ENCODE measurements at regions not wholly inside any gene's neighbourhood (a gene's known extent, or its start where the extent isn't known, plus 50 kb on each side); places are given as distances from the start of the nearest gene placed in this dataset.

DNA sequence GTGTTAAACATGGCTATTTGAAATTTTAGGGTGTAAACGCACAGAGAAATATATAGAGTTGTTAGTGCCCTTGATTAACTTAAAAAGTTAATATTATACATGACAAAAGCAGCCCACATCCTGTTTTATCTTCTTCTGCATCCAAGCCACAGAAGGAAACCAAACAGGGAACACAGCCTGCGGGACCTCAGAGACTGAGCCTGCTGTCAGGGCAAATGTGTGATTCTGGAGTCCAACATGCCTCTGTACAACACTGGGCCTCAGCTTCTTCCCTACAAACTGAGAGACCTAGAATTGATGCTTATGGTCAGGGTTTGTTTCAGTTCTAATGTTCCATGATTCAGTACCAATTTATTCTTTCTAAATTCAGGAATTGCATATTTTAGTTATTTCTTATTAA lies 404.7 kb downstream of the FBXO15 start (continued):
- TF ChIP-seq, protein P1, sequence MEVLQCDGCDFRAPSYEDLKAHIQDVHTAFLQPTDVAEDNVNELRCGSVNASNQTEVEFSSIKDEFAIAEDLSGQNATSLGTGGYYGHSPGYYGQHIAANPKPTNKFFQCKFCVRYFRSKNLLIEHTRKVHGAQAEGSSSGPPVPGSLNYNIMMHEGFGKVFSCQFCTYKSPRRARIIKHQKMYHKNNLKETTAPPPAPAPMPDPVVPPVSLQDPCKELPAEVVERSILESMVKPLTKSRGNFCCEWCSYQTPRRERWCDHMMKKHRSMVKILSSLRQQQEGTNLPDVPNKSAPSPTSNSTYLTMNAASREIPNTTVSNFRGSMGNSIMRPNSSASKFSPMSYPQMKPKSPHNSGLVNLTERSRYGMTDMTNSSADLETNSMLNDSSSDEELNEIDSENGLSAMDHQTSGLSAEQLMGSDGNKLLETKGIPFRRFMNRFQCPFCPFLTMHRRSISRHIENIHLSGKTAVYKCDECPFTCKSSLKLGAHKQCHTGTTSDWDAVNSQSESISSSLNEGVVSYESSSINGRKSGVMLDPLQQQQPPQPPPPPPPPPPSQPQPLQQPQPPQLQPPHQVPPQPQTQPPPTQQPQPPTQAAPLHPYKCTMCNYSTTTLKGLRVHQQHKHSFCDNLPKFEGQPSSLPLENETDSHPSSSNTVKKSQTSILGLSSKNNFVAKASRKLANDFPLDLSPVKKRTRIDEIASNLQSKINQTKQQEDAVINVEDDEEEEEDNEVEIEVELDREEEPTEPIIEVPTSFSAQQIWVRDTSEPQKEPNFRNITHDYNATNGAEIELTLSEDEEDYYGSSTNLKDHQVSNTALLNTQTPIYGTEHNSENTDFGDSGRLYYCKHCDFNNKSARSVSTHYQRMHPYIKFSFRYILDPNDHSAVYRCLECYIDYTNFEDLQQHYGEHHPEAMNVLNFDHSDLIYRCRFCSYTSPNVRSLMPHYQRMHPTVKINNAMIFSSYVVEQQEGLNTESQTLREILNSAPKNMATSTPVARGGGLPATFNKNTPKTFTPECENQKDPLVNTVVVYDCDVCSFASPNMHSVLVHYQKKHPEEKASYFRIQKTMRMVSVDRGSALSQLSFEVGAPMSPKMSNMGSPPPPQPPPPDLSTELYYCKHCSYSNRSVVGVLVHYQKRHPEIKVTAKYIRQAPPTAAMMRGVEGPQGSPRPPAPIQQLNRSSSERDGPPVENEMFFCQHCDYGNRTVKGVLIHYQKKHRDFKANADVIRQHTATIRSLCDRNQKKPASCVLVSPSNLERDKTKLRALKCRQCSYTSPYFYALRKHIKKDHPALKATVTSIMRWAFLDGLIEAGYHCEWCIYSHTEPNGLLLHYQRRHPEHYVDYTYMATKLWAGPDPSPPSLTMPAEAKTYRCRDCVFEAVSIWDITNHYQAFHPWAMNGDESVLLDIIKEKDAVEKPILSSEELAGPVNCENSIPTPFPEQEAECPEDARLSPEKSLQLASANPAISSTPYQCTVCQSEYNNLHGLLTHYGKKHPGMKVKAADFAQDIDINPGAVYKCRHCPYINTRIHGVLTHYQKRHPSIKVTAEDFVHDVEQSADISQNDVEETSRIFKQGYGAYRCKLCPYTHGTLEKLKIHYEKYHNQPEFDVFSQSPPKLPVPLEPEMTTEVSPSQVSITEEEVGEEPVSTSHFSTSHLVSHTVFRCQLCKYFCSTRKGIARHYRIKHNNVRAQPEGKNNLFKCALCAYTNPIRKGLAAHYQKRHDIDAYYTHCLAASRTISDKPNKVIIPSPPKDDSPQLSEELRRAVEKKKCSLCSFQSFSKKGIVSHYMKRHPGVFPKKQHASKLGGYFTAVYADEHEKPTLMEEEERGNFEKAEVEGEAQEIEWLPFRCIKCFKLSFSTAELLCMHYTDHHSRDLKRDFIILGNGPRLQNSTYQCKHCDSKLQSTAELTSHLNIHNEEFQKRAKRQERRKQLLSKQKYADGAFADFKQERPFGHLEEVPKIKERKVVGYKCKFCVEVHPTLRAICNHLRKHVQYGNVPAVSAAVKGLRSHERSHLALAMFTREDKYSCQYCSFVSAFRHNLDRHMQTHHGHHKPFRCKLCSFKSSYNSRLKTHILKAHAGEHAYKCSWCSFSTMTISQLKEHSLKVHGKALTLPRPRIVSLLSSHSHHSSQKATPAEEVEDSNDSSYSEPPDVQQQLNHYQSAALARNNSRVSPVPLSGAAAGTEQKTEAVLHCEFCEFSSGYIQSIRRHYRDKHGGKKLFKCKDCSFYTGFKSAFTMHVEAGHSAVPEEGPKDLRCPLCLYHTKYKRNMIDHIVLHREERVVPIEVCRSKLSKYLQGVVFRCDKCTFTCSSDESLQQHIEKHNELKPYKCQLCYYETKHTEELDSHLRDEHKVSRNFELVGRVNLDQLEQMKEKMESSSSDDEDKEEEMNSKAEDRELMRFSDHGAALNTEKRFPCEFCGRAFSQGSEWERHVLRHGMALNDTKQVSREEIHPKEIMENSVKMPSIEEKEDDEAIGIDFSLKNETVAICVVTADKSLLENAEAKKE (CRISPR knock-in tag; IDR thresholded peaks at IDR 0.05): no peak
- TF ChIP-seq, protein P2, sequence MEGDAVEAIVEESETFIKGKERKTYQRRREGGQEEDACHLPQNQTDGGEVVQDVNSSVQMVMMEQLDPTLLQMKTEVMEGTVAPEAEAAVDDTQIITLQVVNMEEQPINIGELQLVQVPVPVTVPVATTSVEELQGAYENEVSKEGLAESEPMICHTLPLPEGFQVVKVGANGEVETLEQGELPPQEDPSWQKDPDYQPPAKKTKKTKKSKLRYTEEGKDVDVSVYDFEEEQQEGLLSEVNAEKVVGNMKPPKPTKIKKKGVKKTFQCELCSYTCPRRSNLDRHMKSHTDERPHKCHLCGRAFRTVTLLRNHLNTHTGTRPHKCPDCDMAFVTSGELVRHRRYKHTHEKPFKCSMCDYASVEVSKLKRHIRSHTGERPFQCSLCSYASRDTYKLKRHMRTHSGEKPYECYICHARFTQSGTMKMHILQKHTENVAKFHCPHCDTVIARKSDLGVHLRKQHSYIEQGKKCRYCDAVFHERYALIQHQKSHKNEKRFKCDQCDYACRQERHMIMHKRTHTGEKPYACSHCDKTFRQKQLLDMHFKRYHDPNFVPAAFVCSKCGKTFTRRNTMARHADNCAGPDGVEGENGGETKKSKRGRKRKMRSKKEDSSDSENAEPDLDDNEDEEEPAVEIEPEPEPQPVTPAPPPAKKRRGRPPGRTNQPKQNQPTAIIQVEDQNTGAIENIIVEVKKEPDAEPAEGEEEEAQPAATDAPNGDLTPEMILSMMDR (conservative IDR thresholded peaks at IDR 0.05; ENCODE audit: low read depth in 2 of 2): no peak
- TF ChIP-seq ZNF331 (CRISPR knock-in tag; IDR thresholded peaks at IDR 0.05; ENCODE audit: low read depth): no peak
- no peak for TF ChIP-seq CREB1 (CRISPR knock-in tag; IDR thresholded peaks at IDR 0.05; ENCODE audit: low read depth)

DNA sequence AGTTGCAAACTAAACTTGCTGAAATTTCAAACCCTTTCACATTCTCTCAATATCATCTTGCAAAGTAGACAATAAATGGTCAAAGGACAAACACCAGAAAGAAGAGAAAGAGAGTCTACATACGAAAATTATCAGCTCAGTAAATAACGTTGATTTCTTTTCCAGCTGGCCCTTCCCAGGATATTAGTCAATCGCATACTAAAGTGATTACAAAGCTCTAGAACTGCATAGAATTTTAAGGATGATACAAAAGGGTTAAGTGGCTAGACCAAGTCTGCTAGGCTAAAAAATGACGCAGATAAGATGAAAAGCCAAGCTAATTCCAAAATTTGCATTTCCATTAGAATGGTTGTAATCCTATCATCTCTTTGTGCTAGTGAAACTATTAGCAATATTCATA lies 405.7 kb downstream of the FBXO15 start:
- peaks cover 47% of the 10 kb centered on the region for H3K4me1 ChIP-seq (ENCODE audit: insufficient read depth)
- H3K36me3 Mint-ChIP-seq (ENCODE audit: low read depth): no peaks in the 10 kb centered on the region
- H3K4me1 Mint-ChIP-seq: peaks cover 38% of the 10 kb centered on the region
- no peak overlapping the region for H3K4me3 ChIP-seq
- peaks cover 3% of the 10 kb centered on the region; the same call in 1 of the 2 replicates for H3K9me2 ChIP-seq (ENCODE audit: insufficient read depth)
- H3K36me3 ChIP-seq (ENCODE audit: insufficient read depth): no peaks in the 10 kb centered on the region
- no peaks in the 10 kb centered on the region for H3K27me3 ChIP-seq (ENCODE audit: insufficient read depth)
- no peak overlapping the region for H3K4me3 Mint-ChIP-seq
- TF ChIP-seq, protein P2 (conservative IDR thresholded peaks at IDR 0.05; ENCODE audit: low read depth in 2 of 2): no peak
- TF ChIP-seq, protein P3, sequence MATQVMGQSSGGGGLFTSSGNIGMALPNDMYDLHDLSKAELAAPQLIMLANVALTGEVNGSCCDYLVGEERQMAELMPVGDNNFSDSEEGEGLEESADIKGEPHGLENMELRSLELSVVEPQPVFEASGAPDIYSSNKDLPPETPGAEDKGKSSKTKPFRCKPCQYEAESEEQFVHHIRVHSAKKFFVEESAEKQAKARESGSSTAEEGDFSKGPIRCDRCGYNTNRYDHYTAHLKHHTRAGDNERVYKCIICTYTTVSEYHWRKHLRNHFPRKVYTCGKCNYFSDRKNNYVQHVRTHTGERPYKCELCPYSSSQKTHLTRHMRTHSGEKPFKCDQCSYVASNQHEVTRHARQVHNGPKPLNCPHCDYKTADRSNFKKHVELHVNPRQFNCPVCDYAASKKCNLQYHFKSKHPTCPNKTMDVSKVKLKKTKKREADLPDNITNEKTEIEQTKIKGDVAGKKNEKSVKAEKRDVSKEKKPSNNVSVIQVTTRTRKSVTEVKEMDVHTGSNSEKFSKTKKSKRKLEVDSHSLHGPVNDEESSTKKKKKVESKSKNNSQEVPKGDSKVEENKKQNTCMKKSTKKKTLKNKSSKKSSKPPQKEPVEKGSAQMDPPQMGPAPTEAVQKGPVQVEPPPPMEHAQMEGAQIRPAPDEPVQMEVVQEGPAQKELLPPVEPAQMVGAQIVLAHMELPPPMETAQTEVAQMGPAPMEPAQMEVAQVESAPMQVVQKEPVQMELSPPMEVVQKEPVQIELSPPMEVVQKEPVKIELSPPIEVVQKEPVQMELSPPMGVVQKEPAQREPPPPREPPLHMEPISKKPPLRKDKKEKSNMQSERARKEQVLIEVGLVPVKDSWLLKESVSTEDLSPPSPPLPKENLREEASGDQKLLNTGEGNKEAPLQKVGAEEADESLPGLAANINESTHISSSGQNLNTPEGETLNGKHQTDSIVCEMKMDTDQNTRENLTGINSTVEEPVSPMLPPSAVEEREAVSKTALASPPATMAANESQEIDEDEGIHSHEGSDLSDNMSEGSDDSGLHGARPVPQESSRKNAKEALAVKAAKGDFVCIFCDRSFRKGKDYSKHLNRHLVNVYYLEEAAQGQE (IDR thresholded peaks at IDR 0.05; ENCODE audit: unreplicated experiment): no peak
- TF ChIP-seq NANOG (IDR thresholded peaks at IDR 0.05; ENCODE audit: borderline replicate concordance) (no peak), JUNB (IDR thresholded peaks at IDR 0.05; ENCODE audit: unreplicated experiment) (no peak), EZH2 (IDR thresholded peaks at IDR 0.05; ENCODE audit: low read depth, unreplicated experiment) (no peak), ZNF114 (CRISPR knock-in tag; IDR thresholded peaks at IDR 0.05) (no peak), STAT1 (IDR thresholded peaks at IDR 0.05; ENCODE audit: unreplicated experiment) (no peak)
- TF ChIP-seq, protein P4, sequence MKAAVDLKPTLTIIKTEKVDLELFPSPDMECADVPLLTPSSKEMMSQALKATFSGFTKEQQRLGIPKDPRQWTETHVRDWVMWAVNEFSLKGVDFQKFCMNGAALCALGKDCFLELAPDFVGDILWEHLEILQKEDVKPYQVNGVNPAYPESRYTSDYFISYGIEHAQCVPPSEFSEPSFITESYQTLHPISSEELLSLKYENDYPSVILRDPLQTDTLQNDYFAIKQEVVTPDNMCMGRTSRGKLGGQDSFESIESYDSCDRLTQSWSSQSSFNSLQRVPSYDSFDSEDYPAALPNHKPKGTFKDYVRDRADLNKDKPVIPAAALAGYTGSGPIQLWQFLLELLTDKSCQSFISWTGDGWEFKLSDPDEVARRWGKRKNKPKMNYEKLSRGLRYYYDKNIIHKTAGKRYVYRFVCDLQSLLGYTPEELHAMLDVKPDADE (IDR thresholded peaks at IDR 0.05): no peak
- H3K9me3 Mint-ChIP-seq: no peaks in the 10 kb centered on the region
- peak overlapping the region; percentile 36; the same call in 1 of the 2 replicates for H3K4me2 ChIP-seq
- H3K79me2 ChIP-seq (replicated peaks; ENCODE audit: insufficient read depth): no peaks in the 10 kb centered on the region
- no peak overlapping the region for H2AFZ ChIP-seq
- DNase-seq (ENCODE audit: low spot score) (no peak), ATAC-seq (no peak)
- no peak overlapping the region for H3K27ac Mint-ChIP-seq
- no peaks in the 10 kb centered on the region for H4K20me1 ChIP-seq (replicated peaks; ENCODE audit: insufficient read depth)
- no peaks in the 10 kb centered on the region for H3F3A ChIP-seq (replicated peaks; ENCODE audit: low read depth)
- peaks cover 5% of the 10 kb centered on the region for H3K27me3 Mint-ChIP-seq (ENCODE audit: insufficient read depth, low read depth, poor library complexity)
- no peak overlapping the region for H3K27ac ChIP-seq (ENCODE audit: low read depth)

Data from GM23338 (cell line).